ENCODE measurements at regions not wholly inside any gene's neighbourhood (a gene's known extent, or its start where the extent isn't known, plus 50 kb on each side); places are given as distances from the start of the nearest gene placed in this dataset.
"Not testable (repeated sequence)": the region's sequence is repeated elsewhere in the genome, so short reads cannot be mapped to it uniquely, and the experiment has no call there.

GRCh38 chr20:7803411-7804151 lies 136.7 kb downstream of the HAO1 start:
- H3K14ac ChIP-seq (ENCODE audit: low read length); H3K9me3 ChIP-seq (ENCODE audit: insufficient read depth, low read depth, low read length); H3K18ac ChIP-seq (ENCODE audit: low read length); H2BK120ac ChIP-seq (ENCODE audit: insufficient read depth, low read length, poor library complexity); H4K91ac ChIP-seq (ENCODE audit: low read depth, low read length); H2AFZ ChIP-seq (ENCODE audit: insufficient read depth, low read length, poor library complexity); H4K8ac ChIP-seq (ENCODE audit: low read depth, low read length); H3K4me1 ChIP-seq (ENCODE audit: control insufficient read depth in 1 of 2, insufficient read depth in 2 of 2, low read length in 2 of 2); H3K27ac ChIP-seq (ENCODE audit: low read depth, low read length); H3K23ac ChIP-seq (ENCODE audit: low read length); H3K27me3 ChIP-seq (ENCODE audit: insufficient read depth, low read length); H2BK12ac ChIP-seq (ENCODE audit: low read length); H2AK5ac ChIP-seq (ENCODE audit: low read length); H3K4ac ChIP-seq (ENCODE audit: low read depth, low read length); H3K79me2 ChIP-seq (ENCODE audit: control insufficient read depth, insufficient read depth, low read length, poor library complexity); H4K12ac ChIP-seq (ENCODE audit: low read depth, low read length); H3K9ac ChIP-seq (ENCODE audit: low read length); H3K4me3 ChIP-seq (ENCODE audit: low read depth, low read length); H3K79me1 ChIP-seq (ENCODE audit: low read length); H3K4me2 ChIP-seq (ENCODE audit: low read length); H3K36me3 ChIP-seq (ENCODE audit: control insufficient read depth in 1 of 2, insufficient read depth in 2 of 2, low read length in 2 of 2); H2BK5ac ChIP-seq (ENCODE audit: low read depth, low read length, poor library complexity); DNase-seq: not testable (repeated sequence)
- WGBS (ENCODE audit: extremely low coverage, insufficient coverage, insufficient read length) = no CpG with 5 or more reads among the region's 52 CpGs

- no peaks in the 10 kb centered on the region for H3K79me2 ChIP-seq (ENCODE audit: control insufficient read depth, insufficient read depth, low read length, poor library complexity)
- no peak overlapping the region for H3K4me3 ChIP-seq (ENCODE audit: low read depth, low read length)
- H2AK5ac ChIP-seq (ENCODE audit: low read length) = no peak overlapping the region
- H2AFZ ChIP-seq (ENCODE audit: insufficient read depth, low read length, poor library complexity) = no peak overlapping the region
- no peak overlapping the region for H4K91ac ChIP-seq (ENCODE audit: low read depth, low read length)
- no peak overlapping the region for H3K18ac ChIP-seq (ENCODE audit: low read length)
- H3K4me1 ChIP-seq (ENCODE audit: control insufficient read depth in 1 of 2, insufficient read depth in 2 of 2, low read length in 2 of 2) = no peaks in the 10 kb centered on the region
- WGBS (ENCODE audit: extremely low coverage, insufficient coverage, insufficient read length) = no CpG with 5 or more reads among the region's 4 CpGs
- H3K27ac ChIP-seq (ENCODE audit: low read depth, low read length) = no peak overlapping the region
- no peak overlapping the region for H3K4me2 ChIP-seq (ENCODE audit: low read length)
- no peak overlapping the region for H3K9ac ChIP-seq (ENCODE audit: low read length)
- H2BK120ac ChIP-seq (ENCODE audit: insufficient read depth, low read length, poor library complexity) = no peak overlapping the region
- H3K36me3 ChIP-seq (ENCODE audit: control insufficient read depth in 1 of 2, insufficient read depth in 2 of 2, low read length in 2 of 2) = no peaks in the 10 kb centered on the region
- H3K4ac ChIP-seq (ENCODE audit: low read depth, low read length) = no peak overlapping the region
- no peak overlapping the region for H4K12ac ChIP-seq (ENCODE audit: low read depth, low read length)
- peaks cover 4% of the 10 kb centered on the region for H3K9me3 ChIP-seq (ENCODE audit: insufficient read depth, low read depth, low read length)
- H3K14ac ChIP-seq (ENCODE audit: low read length) = no peak overlapping the region
- DNase-seq = no peak
- no peak overlapping the region for H2BK12ac ChIP-seq (ENCODE audit: low read length)
- no peaks in the 10 kb centered on the region for H3K27me3 ChIP-seq (ENCODE audit: insufficient read depth, low read length)
- H2BK5ac ChIP-seq (ENCODE audit: low read depth, low read length, poor library complexity) = no peak overlapping the region
- H3K79me1 ChIP-seq (ENCODE audit: low read length) = no peaks in the 10 kb centered on the region
- no peak overlapping the region for H4K8ac ChIP-seq (ENCODE audit: low read depth, low read length)
- H3K23ac ChIP-seq (ENCODE audit: low read length) = no peak overlapping the region
Observed at GRCh38 chr20:7806831-7807230, 133.4 kb downstream of the HAO1 start.

GRCh38 chr20:7817286-7817685 lies 123.0 kb downstream of the HAO1 start:
- H3K4me3 ChIP-seq (ENCODE audit: low read depth, low read length) = no peak overlapping the region
- H3K36me3 ChIP-seq (ENCODE audit: control insufficient read depth in 1 of 2, insufficient read depth in 2 of 2, low read length in 2 of 2) = no peaks in the 10 kb centered on the region
- H3K9me3 ChIP-seq (ENCODE audit: insufficient read depth, low read depth, low read length) = no peaks in the 10 kb centered on the region
- no peak overlapping the region for H3K27ac ChIP-seq (ENCODE audit: low read depth, low read length)
- no peak for DNase-seq
- no peak overlapping the region for H2BK120ac ChIP-seq (ENCODE audit: insufficient read depth, low read length, poor library complexity)
- no peaks in the 10 kb centered on the region for H3K4me1 ChIP-seq (ENCODE audit: control insufficient read depth in 1 of 2, insufficient read depth in 2 of 2, low read length in 2 of 2)
- H3K4ac ChIP-seq (ENCODE audit: low read depth, low read length) = no peak overlapping the region
- H2BK5ac ChIP-seq (ENCODE audit: low read depth, low read length, poor library complexity) = no peak overlapping the region
- H3K9ac ChIP-seq (ENCODE audit: low read length) = no peak overlapping the region
- H3K79me2 ChIP-seq (ENCODE audit: control insufficient read depth, insufficient read depth, low read length, poor library complexity) = no peaks in the 10 kb centered on the region
- H3K27me3 ChIP-seq (ENCODE audit: insufficient read depth, low read length) = no peaks in the 10 kb centered on the region
- no CpG with 5 or more reads among the region's 1 CpG for WGBS (ENCODE audit: extremely low coverage, insufficient coverage, insufficient read length)
- H3K14ac ChIP-seq (ENCODE audit: low read length) = no peak overlapping the region
- no peak overlapping the region for H2AFZ ChIP-seq (ENCODE audit: insufficient read depth, low read length, poor library complexity)
- H3K4me2 ChIP-seq (ENCODE audit: low read length) = no peak overlapping the region
- no peak overlapping the region for H4K8ac ChIP-seq (ENCODE audit: low read depth, low read length)
- H3K79me1 ChIP-seq (ENCODE audit: low read length) = no peaks in the 10 kb centered on the region
- H2AK5ac ChIP-seq (ENCODE audit: low read length) = no peak overlapping the region
- no peak overlapping the region for H3K18ac ChIP-seq (ENCODE audit: low read length)
- no peak overlapping the region for H3K23ac ChIP-seq (ENCODE audit: low read length)
- H4K91ac ChIP-seq (ENCODE audit: low read depth, low read length) = no peak overlapping the region
- no peak overlapping the region for H2BK12ac ChIP-seq (ENCODE audit: low read length)
- H4K12ac ChIP-seq (ENCODE audit: low read depth, low read length) = no peak overlapping the region

- H2BK12ac ChIP-seq (ENCODE audit: low read length) = no peak overlapping the region
- H3K79me2 ChIP-seq (ENCODE audit: control insufficient read depth, insufficient read depth, low read length, poor library complexity) = no peaks in the 10 kb centered on the region
- H3K4me1 ChIP-seq (ENCODE audit: control insufficient read depth in 1 of 2, insufficient read depth in 2 of 2, low read length in 2 of 2) = no peaks in the 10 kb centered on the region
- H3K9me3 ChIP-seq (ENCODE audit: insufficient read depth, low read depth, low read length) = no peaks in the 10 kb centered on the region
- H3K14ac ChIP-seq (ENCODE audit: low read length) = no peak overlapping the region
- no peak overlapping the region for H3K4ac ChIP-seq (ENCODE audit: low read depth, low read length)
- H3K4me2 ChIP-seq (ENCODE audit: low read length) = no peak overlapping the region
- no peak overlapping the region for H3K27ac ChIP-seq (ENCODE audit: low read depth, low read length)
- H3K18ac ChIP-seq (ENCODE audit: low read length) = no peak overlapping the region
- WGBS (ENCODE audit: extremely low coverage, insufficient coverage, insufficient read length) = no CpG with 5 or more reads among the region's 1 CpG
- no peaks in the 10 kb centered on the region for H3K36me3 ChIP-seq (ENCODE audit: control insufficient read depth in 1 of 2, insufficient read depth in 2 of 2, low read length in 2 of 2)
- no peak overlapping the region for H4K12ac ChIP-seq (ENCODE audit: low read depth, low read length)
- H4K91ac ChIP-seq (ENCODE audit: low read depth, low read length) = no peak overlapping the region
- H2AK5ac ChIP-seq (ENCODE audit: low read length) = no peak overlapping the region
- H3K9ac ChIP-seq (ENCODE audit: low read length) = no peak overlapping the region
- H2BK5ac ChIP-seq (ENCODE audit: low read depth, low read length, poor library complexity) = no peak overlapping the region
- H3K27me3 ChIP-seq (ENCODE audit: insufficient read depth, low read length) = no peaks in the 10 kb centered on the region
- no peak for DNase-seq
- H3K4me3 ChIP-seq (ENCODE audit: low read depth, low read length) = no peak overlapping the region
- no peak overlapping the region for H4K8ac ChIP-seq (ENCODE audit: low read depth, low read length)
- no peaks in the 10 kb centered on the region for H3K79me1 ChIP-seq (ENCODE audit: low read length)
- H2AFZ ChIP-seq (ENCODE audit: insufficient read depth, low read length, poor library complexity) = no peak overlapping the region
- H3K23ac ChIP-seq (ENCODE audit: low read length) = no peak overlapping the region
- H2BK120ac ChIP-seq (ENCODE audit: insufficient read depth, low read length, poor library complexity) = no peak overlapping the region
Observed at GRCh38 chr20:7818477-7818876, 121.8 kb downstream of the HAO1 start.

Measured in trophoblast cell (in vitro differentiated cells and primary cell).